Stimulated activated CD4-positive, alpha-beta T cell treated with anti-CD3 and anti-CD28 coated beads, Interleukin-2, amount 100 ng/mL, for 24 hours (primary cell): ENCODE measurements at regions not wholly inside any gene's neighbourhood (a gene's known extent, or its start where the extent isn't known, plus 50 kb on each side); places are given as distances from the start of the nearest gene placed in this dataset.

ENCODE experiments used
- DNase-seq, 2 donors: peaks; one replicate each; pipeline ENCODE4 v3.0.0-alpha.2; 2020

DNA sequence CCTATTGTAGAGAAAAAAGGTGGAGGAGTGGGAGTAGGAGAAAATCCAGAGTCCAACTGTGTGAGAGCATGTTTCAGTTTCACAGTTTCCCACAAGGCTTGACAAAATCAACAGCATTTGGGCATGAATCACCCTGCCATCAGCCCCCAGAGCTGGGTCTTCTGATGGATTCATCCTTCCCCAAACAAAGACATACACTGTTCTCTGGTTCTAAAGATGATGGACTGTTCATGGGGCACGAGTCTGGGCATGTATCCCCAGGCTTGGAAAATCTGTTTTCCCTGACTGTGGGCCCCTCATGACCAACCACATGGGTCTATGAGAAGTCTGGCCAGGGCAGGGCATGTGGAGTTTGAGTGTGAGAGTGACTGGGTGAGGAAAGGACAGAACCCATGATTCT is 210.4 kb upstream of the IRX5 start:
- DNase-seq = no peak

DNA sequence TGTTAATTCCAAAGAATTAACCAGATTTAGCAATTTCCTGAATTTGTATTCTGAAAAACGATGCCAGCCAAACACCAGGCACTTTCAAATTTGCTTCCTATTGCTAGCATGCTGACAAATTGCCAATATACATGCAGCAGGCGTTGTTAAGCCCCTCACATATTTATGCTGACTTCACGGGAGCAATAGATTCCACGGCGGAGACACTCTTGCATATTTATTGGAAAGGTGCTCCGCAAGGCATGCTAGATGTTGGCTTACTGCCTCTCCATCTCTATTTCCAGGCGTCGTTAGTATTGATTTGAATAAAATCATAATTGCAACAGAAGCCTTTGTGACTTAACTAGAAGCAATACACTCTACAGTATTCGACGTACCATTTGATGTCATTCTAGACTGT is 211.0 kb upstream of the IRX5 start:
- DNase-seq = no peak

DNA sequence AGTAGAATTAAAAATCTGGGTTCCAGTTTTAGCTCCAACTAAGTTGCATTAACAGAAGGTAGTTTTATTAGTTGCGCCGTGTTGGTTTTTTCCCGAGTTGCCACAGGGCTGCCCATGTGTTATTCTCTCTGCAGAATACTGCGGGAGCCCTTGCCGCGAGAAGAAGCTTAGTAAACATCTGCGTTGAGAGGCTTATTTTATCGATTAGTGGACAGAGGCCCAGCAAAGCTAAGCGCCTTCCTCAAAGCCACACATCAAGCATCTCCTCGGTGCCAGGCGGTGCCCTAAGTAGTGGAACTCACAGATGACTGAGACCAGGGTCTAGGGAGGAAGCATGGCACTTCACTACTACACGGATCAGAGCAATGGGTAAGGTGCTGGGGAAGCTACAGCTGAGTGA is 212.3 kb upstream of the IRX5 start:
- DNase-seq = no peak

DNA sequence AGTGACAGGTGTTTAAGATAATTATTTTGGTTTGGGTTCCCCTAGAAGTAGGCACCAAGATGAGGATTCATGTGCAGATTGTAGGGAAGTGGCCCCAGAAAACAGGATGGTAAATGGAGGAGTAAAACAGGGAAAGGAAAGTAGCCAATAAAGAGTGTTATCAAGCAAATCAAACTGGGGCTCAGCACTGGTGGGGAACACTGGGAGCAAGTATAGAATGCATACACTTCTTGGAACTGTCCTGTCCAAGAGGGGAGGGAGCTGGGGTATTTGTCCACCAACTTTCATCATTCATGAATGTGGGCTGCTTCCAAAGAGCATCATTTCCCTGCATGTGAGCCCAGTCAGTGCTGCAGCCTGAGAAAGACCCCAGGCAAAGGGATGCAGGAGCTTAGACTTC is 215.7 kb upstream of the IRX5 start:
- DNase-seq = no peak

DNA sequence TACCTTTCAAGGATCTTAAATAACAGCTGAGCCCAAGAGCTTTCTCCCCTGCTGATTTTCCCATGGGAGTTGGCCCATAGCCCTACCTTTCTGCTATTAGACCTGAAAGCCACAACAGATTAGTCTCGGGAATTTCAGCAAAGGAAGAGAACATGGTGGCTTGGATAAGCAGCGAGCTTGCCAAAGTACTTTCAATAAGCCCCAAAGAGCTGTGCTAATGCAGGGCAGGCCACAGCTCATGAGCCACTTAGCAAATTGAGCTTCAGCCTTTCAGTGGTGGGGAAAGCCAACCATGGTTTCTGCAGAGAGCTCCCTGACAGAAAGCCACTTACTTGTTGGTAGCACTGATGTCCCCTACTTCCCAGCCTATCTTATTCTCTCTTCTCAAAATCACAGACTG is 217.8 kb upstream of the IRX5 start:
- DNase-seq = no peak

DNA sequence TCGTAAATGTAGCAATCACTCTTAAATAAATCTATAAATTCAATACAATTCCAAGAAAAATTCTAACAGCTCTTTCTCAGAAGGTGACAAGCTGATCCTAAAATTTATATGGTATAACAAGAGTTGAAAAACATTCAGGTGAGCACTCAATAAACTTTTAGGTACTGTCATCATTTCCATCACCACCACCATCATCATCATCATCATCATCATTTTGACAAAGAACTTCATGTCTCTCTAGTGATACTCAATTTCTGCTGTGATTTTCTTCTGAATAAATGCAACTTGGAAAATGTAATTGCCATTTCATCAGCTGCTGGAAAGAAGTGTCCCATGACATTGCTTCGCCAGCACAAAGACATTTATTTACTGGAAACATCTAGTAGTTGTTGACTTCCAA is 222.9 kb upstream of the IRX5 start:
- no peak for DNase-seq

DNA sequence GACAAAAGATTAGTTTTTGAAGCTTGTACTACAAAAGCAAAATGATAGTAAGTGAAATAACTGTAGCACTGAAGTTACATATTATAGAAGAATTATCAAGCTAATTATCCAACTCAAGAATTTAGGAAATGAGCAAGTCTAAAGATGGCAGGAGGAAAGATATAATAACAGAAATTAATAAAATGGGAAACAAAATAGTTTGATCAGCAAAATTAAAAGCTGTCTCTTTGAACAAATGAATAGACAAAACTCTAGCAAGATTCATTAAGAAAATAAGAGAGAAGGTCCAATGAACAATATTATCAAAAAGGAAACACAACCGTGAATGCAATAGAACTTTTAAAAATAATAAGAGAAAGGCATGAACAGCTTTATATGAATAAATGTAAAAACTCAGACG is 224.3 kb upstream of the IRX5 start:
- DNase-seq = no peak

DNA sequence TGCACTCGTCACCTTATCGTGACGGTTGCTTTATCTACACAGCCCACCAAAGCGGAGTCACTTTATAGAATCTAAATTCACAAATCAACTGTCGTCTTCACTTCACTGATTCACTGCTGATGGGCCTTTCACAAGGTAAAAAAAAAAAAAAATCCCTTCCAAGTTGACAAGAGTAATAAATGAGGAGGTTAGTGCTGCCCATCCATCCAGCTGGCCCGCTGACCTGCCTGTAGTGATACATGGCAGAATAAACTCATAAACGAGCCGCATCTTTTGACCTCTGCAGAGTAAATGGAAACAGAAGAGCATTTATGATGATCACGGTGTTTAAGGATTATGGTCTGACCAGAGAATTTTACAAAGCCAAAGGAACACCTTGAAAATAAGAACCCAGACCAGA is 227.3 kb upstream of the IRX5 start:
- DNase-seq = no peak

DNA sequence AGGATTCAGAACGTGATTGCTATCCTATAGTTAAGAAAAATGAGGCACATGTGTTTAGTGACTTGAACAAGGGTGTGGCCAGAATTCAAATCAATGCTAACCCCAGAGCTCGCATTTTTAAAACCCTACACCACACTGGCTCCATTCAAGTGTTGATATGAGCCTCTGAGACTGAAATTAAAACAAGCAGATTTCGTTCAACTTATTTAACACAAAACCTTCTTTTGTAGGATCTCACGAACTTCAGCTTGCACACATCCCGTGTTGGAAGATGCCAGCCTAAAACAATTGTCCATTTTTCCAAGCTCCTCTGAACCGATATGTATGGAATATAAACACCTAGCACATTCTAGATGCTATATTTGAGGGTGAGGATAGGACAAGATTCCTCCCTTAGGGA is 231.0 kb upstream of the IRX5 start:
- no peak for DNase-seq

DNA sequence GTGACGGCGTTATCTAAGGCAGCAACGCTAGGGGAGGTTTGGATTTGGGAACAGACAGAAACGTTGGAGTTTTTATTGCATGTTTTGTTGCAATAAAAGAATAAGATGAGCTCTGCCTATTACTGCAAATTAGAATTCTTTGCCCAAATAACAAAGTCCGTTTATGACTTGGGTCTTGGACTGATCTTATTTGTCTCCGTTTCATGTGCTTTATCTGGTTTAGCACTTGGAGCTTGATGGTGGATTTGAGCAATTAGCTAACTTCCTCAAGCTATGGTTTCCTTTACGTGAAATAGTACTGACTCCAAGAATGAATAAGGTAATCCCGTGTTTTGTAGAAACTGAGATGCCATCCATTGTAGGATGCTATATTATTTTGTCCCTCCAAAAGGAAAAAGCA is 233.0 kb upstream of the IRX5 start:
- DNase-seq = no peak

DNA sequence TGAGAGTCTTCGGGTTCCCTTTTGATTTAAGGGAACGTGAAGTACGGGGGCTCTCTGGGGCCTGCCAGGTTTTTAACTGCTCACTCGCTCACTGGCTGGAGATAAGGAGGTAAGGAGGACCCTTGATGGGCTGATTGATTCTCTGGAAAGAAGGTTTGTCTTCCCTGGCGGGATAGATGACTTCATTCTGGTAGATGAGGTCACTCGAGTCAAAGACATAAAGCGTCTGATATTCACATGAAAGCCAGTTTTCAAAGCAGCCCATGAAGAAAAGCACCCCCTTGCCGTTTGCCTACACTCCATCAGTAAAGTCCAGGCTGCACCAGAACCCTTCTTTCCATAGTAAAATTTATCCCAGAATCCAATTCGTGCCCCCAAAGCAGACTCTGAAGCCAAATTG is 233.7 kb upstream of the IRX5 start:
- DNase-seq = no peak

DNA sequence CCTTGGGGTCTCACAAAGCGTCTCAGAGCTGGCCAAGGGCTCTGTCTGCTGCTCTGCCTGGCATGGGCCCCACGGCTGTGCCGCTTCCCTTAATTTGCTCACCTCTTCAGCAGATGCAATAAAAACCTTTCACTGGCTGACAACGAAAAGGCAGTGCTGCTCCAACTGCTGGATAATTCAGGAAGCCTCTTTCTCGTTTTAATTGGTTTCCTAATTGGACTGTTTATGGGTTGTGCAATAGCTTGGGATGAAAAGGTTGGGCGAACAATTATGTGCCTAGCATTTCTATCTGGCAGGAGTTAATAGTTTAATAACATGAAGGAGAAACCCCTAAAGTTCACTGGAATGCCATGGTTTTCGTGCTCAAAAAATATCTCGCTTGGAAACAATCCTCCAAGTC is 234.1 kb upstream of the IRX5 start:
- DNase-seq = no peak

DNA sequence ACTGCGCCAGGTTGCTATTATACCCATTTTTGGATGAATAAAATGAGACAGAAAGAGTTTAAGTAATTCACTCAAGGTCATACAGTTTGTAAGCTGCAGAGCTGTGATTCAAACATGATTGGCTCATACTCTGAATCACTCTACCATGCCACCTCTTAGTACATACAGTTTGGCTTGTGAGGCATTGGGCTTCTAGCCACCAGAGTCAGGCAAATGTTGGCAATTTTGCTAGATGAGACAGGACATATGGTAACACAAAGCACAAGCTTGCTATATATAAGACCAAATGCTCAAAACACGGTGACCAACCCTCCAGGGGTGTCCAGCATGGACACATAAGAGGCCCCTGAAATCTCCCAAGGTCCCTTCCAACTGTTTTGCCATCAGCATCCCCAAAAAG is 236.0 kb upstream of the IRX5 start:
- no peak for DNase-seq

DNA sequence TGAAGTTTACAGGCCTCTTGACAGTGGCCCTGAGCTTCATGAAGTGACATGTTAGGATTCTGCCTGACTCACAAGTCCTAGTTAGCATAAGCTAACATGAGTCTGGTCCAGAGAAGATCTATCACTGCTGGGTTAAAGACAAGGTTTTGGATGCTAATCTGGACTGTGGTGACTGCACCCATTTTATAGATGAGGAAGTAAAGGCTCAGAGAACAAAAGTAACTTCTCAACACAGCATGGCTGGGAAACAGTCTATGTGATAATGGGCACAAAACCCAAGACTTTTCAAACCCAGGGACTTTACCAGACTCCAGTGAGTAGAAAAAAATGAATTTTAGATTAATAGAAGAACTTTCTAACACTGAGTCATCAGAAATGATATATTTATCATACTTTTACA is 236.8 kb upstream of the IRX5 start:
- no peak for DNase-seq

DNA sequence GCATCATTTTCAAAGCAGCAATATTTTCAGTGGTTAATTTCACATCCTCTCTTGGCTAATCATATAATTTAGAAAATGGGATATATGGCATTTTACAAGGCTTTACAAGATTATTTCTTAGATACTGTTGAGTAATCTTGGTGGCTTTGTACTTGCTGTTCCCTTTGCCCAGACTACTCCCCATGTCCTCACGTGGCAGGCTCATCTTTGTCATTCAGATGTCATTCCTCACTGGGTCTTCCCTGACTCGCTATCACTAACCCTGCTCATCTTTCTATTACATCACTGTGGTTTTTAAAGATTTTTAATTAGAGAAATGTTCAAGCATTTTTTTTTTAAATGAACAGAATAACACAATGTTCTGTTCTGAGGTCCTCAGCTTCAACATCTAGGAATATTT is 240.0 kb upstream of the IRX5 start:
- DNase-seq = no peak

DNA sequence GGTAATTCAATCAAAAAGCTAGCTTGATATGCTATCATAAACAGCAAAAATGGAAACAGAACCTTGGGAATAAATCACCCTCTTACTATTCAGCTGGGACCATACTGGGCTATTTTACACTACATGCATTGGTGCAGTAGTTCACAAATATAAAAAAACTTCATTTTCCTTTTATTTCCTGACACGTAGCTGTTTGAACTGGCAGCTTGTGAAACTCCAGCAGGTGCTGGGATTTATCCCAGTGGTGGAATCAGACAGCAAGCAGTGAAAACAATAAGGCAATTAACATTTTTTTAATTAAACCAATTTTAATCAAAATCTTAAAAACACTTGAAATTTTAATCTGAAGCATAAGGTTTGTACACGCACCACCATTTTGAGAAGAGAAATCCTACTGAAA is 240.4 kb upstream of the IRX5 start:
- no peak for DNase-seq

DNA sequence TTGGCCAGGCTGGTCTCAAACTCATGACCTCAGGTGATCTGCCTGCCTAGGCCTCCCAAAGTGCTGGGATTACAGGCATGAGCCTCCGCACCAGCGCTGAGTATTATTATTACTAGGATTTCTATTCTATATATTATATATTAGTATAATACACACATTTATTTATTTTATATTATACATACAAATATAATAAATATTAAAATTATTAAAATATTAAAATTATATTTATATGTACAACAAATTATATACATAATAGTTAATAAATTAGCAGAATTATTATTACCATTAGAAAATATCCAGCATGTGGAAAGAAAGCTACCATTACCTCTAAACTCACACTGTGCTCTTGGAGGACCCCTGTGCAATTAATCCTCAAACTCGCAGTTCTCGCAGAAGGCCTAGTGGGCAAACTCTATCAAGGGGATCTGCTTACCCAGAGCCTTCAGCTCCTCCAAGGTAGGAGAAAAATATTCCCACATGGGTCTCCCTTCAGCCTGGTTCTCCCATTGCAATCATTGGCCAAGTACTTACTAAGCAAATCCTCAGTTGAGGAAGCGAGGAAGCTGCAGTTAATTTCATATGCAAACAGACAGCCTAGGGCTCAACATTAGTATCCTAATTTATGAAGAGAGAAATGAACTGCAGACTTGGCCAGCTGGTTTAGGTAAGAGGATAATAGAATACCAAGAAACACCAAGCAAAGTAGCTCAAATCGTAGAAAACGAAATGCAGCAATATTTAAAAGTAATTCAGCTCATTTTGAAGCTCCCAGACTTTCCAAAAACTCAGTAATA is 241.4 kb upstream of the IRX5 start:
- no peak for DNase-seq

DNA sequence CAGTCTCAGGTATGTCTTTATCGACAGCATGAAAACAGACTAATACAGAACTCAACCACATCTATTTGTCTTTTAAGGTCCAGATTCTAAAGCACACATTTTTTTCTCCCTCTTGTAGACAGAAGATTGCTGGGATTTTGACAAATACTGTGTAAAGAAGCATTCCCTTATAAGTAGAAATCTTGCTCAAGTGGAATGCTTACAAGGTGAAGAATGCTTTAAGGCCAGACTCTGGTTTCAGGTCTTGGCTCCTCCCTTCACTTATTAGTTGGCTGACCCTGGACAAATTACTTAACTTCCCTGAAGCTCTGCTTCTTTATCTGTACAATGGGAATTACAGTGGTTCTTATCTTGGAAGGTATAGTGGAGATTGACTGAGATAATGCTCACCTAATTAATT is 242.3 kb upstream of the IRX5 start:
- no peak for DNase-seq

DNA sequence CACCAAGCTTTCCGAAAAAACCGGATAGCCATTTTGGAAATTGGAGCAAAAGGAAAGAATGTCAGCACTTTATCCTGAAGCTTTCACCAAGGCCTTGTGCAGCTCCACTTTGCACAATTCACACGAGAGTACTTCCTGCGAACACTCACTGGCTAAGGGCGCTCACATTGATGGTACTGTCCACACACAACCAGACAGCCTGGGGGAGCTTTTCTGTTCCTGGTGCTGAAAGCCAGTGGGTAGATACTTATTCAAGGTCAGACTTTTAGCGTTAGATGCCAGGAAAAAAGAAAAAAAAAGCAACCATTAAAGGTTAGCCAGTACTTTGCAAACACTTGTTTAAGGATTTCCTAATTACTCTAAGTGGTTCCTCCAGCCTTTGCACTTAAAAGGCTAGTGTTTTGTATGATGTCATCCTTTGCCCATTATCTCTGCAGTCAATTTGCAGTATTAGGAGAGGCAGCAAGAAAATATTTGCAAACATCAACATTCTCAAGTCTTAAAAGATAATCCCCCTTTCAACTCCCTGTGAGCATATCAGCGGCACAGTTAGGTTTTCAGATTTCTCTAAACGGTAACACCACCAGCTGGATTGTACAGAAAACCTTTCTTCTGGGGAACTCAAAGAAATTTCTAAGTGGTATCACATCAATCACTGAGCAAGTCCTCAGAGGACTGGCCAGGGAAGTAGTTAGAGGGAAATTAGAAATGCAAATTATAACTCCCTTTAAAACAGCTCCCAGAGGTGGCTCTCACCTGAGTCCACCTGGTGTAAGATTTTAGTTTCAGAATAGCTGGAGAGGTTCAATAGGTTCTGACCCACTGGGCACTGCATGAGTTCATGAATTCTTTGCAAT is 243.4 kb upstream of the IRX5 start:
- no peak for DNase-seq

DNA sequence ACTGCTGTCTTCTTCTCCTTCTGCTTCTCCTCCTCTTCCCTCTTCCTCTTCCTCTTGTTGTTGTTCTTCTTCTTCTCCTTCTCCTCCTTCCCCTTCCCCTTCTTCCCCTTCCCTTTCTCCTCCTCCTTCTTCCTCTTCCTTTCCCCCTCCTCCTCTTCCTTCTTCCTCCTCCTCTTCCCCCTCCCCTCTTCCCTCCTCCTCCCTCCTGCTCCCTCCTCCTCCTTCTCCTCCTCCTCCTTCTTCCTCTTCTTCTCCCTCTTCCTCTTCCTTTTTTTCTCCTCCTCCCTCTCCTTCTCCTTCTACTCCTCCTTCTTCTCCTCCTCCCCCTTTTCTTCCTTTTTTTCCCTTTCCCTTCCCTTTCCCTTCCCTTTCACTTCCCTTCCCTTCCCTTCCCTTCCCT is 245.0 kb upstream of the IRX5 start:
- DNase-seq = no peak

DNA sequence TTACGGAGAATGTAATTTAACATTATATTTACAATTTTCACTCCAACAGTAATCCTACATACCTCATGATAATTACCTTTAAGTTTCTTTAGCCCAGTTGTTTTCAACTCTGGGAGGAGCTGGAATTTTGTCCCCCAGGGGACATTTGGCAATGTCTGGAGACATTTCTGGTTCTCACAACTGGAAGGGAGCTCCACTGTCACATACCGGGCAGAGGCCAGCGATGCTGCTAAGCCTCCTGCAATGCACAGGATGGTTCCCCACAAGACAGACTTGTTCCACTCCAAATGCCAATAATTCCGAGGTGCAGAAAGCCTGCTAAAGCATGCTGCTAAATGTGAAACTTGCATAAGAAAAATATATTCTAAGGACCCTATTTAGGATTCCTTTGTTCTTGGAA is 251.1 kb upstream of the IRX5 start:
- no peak for DNase-seq

DNA sequence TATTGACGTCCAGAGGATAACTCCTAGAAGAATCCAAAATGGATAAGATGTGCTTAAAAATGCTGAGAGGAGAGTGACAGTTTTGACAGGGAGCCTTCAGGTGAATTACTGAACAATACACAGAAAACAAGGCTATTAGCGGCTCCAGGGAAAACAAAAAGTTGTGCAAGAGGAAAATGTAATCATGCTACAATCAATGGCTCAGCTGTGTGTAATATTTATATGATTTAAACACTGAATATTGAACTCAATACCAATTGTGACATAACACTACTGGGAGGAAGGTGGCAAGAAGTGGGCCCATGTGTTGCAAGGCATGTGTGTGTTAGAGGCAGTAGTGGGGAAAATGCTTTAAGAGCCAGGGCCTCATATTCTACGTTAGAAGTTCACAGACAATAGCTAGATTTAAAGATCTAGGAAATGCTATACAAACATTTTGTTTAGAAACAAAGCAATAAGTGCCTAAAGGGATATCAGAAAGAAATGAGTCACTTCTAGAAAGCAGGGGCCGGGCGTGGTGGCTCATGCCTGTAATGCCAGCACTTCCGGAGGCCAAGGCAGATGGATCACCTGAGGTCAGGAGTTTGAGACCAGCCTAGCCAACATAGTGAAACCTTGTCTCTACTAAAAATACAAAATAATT is 253.2 kb upstream of the IRX5 start:
- DNase-seq = no peak

DNA sequence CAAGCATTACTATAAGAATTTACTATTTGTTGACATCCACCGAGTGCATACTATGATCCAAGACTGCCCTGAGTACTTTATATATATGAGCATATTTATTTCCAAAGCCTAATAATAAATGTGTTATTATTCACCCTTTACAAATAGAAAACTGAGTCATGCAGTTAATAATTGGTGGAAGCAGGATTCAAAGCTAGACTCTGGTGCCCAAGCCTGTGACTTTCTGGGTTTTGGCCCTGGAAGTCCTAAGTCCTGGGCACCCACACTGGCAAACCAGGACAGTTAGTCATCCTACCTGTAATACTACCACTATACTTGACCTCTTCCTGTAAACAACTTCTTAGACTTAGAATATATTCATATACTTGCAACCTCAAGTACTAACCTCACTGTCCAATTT is 257.4 kb upstream of the IRX5 start:
- DNase-seq = no peak

DNA sequence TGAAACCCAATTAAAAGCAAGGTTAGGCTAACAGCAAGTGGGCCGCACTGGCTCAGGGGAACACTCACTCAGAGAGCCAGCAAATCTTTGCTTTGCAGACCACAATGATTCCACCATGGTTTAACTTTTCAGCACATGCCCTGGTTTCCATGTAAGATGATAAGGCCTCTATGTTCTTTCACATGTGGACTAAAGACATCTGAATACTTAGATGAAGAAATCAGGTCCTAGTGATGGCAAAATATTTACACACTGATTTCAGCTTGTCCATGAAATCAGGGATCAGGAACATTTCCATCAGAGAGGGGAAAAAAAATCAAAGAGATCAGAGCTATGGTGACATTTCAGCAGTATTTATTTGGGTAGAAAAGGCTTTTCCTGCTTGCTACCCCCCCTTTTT is 258.2 kb upstream of the IRX5 start:
- DNase-seq = no peak
